ENCODE measurements at regions not wholly inside any gene's neighbourhood (a gene's known extent, or its start where the extent isn't known, plus 50 kb on each side); places are given as distances from the start of the nearest gene placed in this dataset.

GRCh38 chr10:113422371-113422770, 130.5 kb upstream of the HABP2 start:
- intact Hi-C loops (cut with micrococcal nuclease), result no loop called here
- Histone ChIP-seq H3K9me2 (ENCODE audit: insufficient read depth) (no peaks in the 10 kb centered on the region), H3K4me3 (replicated peaks in 1 of 2; ENCODE audit: low read depth in 1 of 2, low read length in 2 of 2) (no peak overlapping the region)

More at GRCh38 chr10:113422371-113422770, 130.5 kb upstream of the HABP2 start:
- 0 out of 2 replicates have a peak, but pooled peaks cover 5% of the 10 kb centered on the region for H3K27me3 ChIP-seq (ENCODE audit: insufficient read depth, low read length)
- no peak for ATAC-seq
- BruUV-seq (replicated peaks), result no TSS peak
- no peaks in the 10 kb centered on the region; a peak in 1 of 4 replicates for H3K4me1 ChIP-seq (ENCODE audit: control insufficient read depth in 1 of 2, insufficient read depth in 2 of 2, low read length in 2 of 2)
- TF ChIP-seq EZH2 (IDR thresholded peaks at IDR 0.05), result no peak
- TF ChIP-seq ZNF274 (IDR thresholded peaks at IDR 0.05; ENCODE audit: low read depth, low read length), result no peak
- no peak for TF ChIP-seq TCF7L2 (IDR thresholded peaks at IDR 0.05; ENCODE audit: borderline replicate concordance, extremely low read depth, insufficient read depth, insufficient read length)
- TF ChIP-seq REST (IDR thresholded peaks at IDR 0.05; ENCODE audit: low read depth), result no peak
- TF ChIP-seq ELF1 (IDR thresholded peaks at IDR 0.05; ENCODE audit: borderline replicate concordance, low read depth), result no peak
- no peak for TF ChIP-seq FOSL1 (IDR thresholded peaks at IDR 0.05; ENCODE audit: low read depth)
- TF ChIP-seq POLR2A (IDR thresholded peaks at IDR 0.05; ENCODE audit: borderline replicate concordance, extremely low read depth, insufficient read depth, insufficient read length), result no peak
- TF ChIP-seq JUND (IDR thresholded peaks at IDR 0.05), result no peak
- no peak for TF ChIP-seq CBX3 (IDR thresholded peaks at IDR 0.05; ENCODE audit: low read depth)
- no peak for TF ChIP-seq EGR1 (IDR thresholded peaks at IDR 0.05; ENCODE audit: low read depth)
- TF ChIP-seq ATF3 (IDR thresholded peaks at IDR 0.05), result no peak
- no peak for TF ChIP-seq SRF (IDR thresholded peaks at IDR 0.05; ENCODE audit: low read depth)
- TF ChIP-seq MAX (IDR thresholded peaks at IDR 0.05), result no peak
- TF ChIP-seq SP1 (IDR thresholded peaks at IDR 0.05; ENCODE audit: low read depth), result no peak
- no peak for TF ChIP-seq RAD21 (IDR thresholded peaks at IDR 0.05; ENCODE audit: low read depth)
- no peak for TF ChIP-seq YY1 (IDR thresholded peaks at IDR 0.05; ENCODE audit: extremely low read depth, insufficient replicate concordance, low read depth, low read length)
- no peak for TF ChIP-seq CTCF (IDR thresholded peaks at IDR 0.05 in 2 of 3, conservative IDR thresholded peaks at IDR 0.05 in 1 of 3; ENCODE audit: borderline replicate concordance in 1 of 3, insufficient read depth in 1 of 3, low read depth in 2 of 3, low read length in 2 of 3)
- H3K9ac ChIP-seq (ENCODE audit: low read length), result no peak overlapping the region
- no peak for DNase-seq (ENCODE audit: low read depth, low spot score)
- RAD21 ChIA-PET (ENCODE audit: low non-redundant PET in 1 of 2, low total read pairs in 2 of 2, uncharacterized antibody in 2 of 2, unreplicated experiment in 2 of 2), result no interaction called here
- H3K27ac ChIP-seq (ENCODE audit: low read depth, low read length), result no peak overlapping the region
- no peak overlapping the region for H2AFZ ChIP-seq (ENCODE audit: low read depth, low read length, poor library complexity, severe bottlenecking)
- CTCF ChIA-PET, result no interaction called here
- peaks cover 8 to 13% of the 10 kb centered on the region in 2 experiments; a peak in 2 of 4 replicates for H3K9me3 ChIP-seq (ENCODE audit: control insufficient read depth in 1 of 2, insufficient read depth in 1 of 2, low read depth in 1 of 2, low read length in 2 of 2)
- POLR2A ChIA-PET, result no interaction called here
- no peak overlapping the region for H3K4me2 ChIP-seq (ENCODE audit: low read length)
- no peaks in the 10 kb centered on the region for H4K20me1 ChIP-seq (ENCODE audit: insufficient read depth)
- H3K36me3 ChIP-seq (ENCODE audit: control insufficient read depth in 1 of 2, insufficient read depth in 2 of 2, low read length in 2 of 2), result no peaks in the 10 kb centered on the region
- H3K79me2 ChIP-seq (ENCODE audit: insufficient read depth, low read length), result no peaks in the 10 kb centered on the region
